GM23338 (cell line): ENCODE measurements at regions not wholly inside any gene's neighbourhood (a gene's known extent, or its start where the extent isn't known, plus 50 kb on each side); places are given as distances from the start of the nearest gene placed in this dataset.

Experiments used
- ATAC-seq: fragments of 200-7000 bp; cut with Tn5 transposase; 3 replicates; pipeline ENCODE4 v1.9.1; 2020
- DNase-seq: peaks from one replicate; pipeline ENCODE4 v3.0.0-alpha.2; 2015; ENCODE audit warnings: low spot score
- H2AFZ ChIP-seq: fragments of 200-600 bp; sonication (generic); 2 replicates; pipeline ENCODE4 v1.8.0; 2016; ENCODE audit warnings: antibody characterized with exemption, mild to moderate bottlenecking, moderate library complexity
- H3F3A ChIP-seq: fragments of 200-600 bp; sonication (generic); replicated peaks from 2 replicates; pipeline ENCODE4 v1.8.0; 2017; ENCODE audit warnings: antibody characterized with exemption, mixed run types, low read depth
- H3K27ac ChIP-seq: fragments of 200-600 bp; sonication (generic); 2 replicates; pipeline ENCODE4 v1.6.1; 2016; ENCODE audit warnings: low read depth
- H3K27me3 ChIP-seq: fragments of 200-600 bp; sonication (generic); 2 replicates; pipeline ENCODE4 v1.8.0; 2016; ENCODE audit warnings: mild to moderate bottlenecking, mixed run types, moderate library complexity; ENCODE audit not compliant: insufficient read depth
- H3K36me3 ChIP-seq: fragments of 200-600 bp; sonication (generic); 2 replicates; pipeline ENCODE4 v1.8.0; 2016; ENCODE audit warnings: mild to moderate bottlenecking; ENCODE audit not compliant: insufficient read depth
- H3K4me1 ChIP-seq: fragments of 200-600 bp; sonication (generic); 2 replicates; pipeline ENCODE4 v1.8.0; 2016; ENCODE audit warnings: mild to moderate bottlenecking, moderate library complexity; ENCODE audit not compliant: insufficient read depth
- H3K4me2 ChIP-seq: fragments of 200-600 bp; sonication (generic); 2 replicates; pipeline ENCODE4 v1.7.1; 2017; ENCODE audit warnings: mixed run types
- H3K4me3 ChIP-seq: fragments of 200-600 bp; sonication (generic); 2 replicates; pipeline ENCODE4 v1.6.1; 2016; ENCODE audit warnings: mixed run types
- H3K79me2 ChIP-seq: fragments of 200-600 bp; sonication (generic); replicated peaks from 2 replicates; pipeline ENCODE4 v1.8.0; 2017; ENCODE audit warnings: mild to moderate bottlenecking; ENCODE audit not compliant: insufficient read depth
- H3K9me2 ChIP-seq: fragments of 200-600 bp; sonication (generic); 2 replicates; pipeline ENCODE4 v1.8.0; 2017; ENCODE audit not compliant: insufficient read depth
- H4K20me1 ChIP-seq: fragments of 200-600 bp; sonication (generic); replicated peaks from 2 replicates; pipeline ENCODE4 v1.8.0; 2017; ENCODE audit warnings: mild to moderate bottlenecking; ENCODE audit not compliant: insufficient read depth
- H3K27ac Mint-ChIP-seq: 2 replicates; pipeline ENCODE4 v1.8.0; 2020; ENCODE audit warnings: inconsistent platforms, mild to moderate bottlenecking, moderate library complexity, mixed read lengths
- H3K27me3 Mint-ChIP-seq: 3 replicates; pipeline ENCODE4 v1.8.0; 2022; ENCODE audit warnings: low read depth, mild to moderate bottlenecking, moderate library complexity, mixed read lengths, inconsistent platforms; ENCODE audit not compliant: insufficient read depth, poor library complexity
- H3K36me3 Mint-ChIP-seq: 3 replicates; pipeline ENCODE4 v1.8.0; 2021; ENCODE audit warnings: low read depth, mild to moderate bottlenecking, inconsistent platforms, moderate library complexity, mixed read lengths
- H3K4me1 Mint-ChIP-seq: 3 replicates; pipeline ENCODE4 v1.8.0; 2020; ENCODE audit warnings: mild to moderate bottlenecking, inconsistent platforms, mixed read lengths
- H3K4me3 Mint-ChIP-seq: 3 replicates; pipeline ENCODE4 v1.8.0; 2021; ENCODE audit warnings: moderate library complexity, mild to moderate bottlenecking, inconsistent platforms, mixed read lengths
- H3K9me3 Mint-ChIP-seq: 3 replicates; pipeline ENCODE4 v1.8.0; 2020; ENCODE audit warnings: moderate library complexity, mild to moderate bottlenecking, inconsistent platforms, mixed read lengths
- ETS1 ChIP-seq: IDR thresholded peaks from 2 replicates; pipeline ENCODE4 v1.6.1; 2016; ENCODE audit warnings: antibody characterized with exemption
- NANOG ChIP-seq: IDR thresholded peaks from 2 replicates; pipeline ENCODE4 v1.6.1; 2016; ENCODE audit warnings: antibody characterized with exemption, borderline replicate concordance
- ZNF114 ChIP-seq: fragments of 250-450 bp; sonication (Bioruptor Pico); IDR thresholded peaks from 2 replicates; pipeline ENCODE4 v1.5.0; 2020; ENCODE audit warnings: mild to moderate bottlenecking, moderate library complexity
- TF ChIP-seq, protein P1 (sequence below), 2 experiments: fragments of 200-600 bp in 1 of 2; sonication (generic) in 1 of 2; conservative IDR thresholded peaks; 2 replicates each; pipeline versions ENCODE4 v1.5.1 to v1.6.1; 2016 to 2017; ENCODE audit warnings: antibody characterized with exemption in 2 of 2, low read depth in 2 of 2, mild to moderate bottlenecking in 2 of 2, moderate library complexity in 1 of 2
- TF ChIP-seq, protein P2 (sequence below): IDR thresholded peaks from one replicate; pipeline ENCODE4 v1.6.1; 2018; ENCODE audit warnings: antibody characterized with exemption; ENCODE audit not compliant: unreplicated experiment

GRCh38 chr9:11506980-11507379 lies 894.2 kb upstream of the PTPRD start (continued):
- TF ChIP-seq, protein P1, sequence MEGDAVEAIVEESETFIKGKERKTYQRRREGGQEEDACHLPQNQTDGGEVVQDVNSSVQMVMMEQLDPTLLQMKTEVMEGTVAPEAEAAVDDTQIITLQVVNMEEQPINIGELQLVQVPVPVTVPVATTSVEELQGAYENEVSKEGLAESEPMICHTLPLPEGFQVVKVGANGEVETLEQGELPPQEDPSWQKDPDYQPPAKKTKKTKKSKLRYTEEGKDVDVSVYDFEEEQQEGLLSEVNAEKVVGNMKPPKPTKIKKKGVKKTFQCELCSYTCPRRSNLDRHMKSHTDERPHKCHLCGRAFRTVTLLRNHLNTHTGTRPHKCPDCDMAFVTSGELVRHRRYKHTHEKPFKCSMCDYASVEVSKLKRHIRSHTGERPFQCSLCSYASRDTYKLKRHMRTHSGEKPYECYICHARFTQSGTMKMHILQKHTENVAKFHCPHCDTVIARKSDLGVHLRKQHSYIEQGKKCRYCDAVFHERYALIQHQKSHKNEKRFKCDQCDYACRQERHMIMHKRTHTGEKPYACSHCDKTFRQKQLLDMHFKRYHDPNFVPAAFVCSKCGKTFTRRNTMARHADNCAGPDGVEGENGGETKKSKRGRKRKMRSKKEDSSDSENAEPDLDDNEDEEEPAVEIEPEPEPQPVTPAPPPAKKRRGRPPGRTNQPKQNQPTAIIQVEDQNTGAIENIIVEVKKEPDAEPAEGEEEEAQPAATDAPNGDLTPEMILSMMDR (conservative IDR thresholded peaks at IDR 0.05; ENCODE audit: low read depth in 2 of 2), result no peak
- TF ChIP-seq, protein P2, sequence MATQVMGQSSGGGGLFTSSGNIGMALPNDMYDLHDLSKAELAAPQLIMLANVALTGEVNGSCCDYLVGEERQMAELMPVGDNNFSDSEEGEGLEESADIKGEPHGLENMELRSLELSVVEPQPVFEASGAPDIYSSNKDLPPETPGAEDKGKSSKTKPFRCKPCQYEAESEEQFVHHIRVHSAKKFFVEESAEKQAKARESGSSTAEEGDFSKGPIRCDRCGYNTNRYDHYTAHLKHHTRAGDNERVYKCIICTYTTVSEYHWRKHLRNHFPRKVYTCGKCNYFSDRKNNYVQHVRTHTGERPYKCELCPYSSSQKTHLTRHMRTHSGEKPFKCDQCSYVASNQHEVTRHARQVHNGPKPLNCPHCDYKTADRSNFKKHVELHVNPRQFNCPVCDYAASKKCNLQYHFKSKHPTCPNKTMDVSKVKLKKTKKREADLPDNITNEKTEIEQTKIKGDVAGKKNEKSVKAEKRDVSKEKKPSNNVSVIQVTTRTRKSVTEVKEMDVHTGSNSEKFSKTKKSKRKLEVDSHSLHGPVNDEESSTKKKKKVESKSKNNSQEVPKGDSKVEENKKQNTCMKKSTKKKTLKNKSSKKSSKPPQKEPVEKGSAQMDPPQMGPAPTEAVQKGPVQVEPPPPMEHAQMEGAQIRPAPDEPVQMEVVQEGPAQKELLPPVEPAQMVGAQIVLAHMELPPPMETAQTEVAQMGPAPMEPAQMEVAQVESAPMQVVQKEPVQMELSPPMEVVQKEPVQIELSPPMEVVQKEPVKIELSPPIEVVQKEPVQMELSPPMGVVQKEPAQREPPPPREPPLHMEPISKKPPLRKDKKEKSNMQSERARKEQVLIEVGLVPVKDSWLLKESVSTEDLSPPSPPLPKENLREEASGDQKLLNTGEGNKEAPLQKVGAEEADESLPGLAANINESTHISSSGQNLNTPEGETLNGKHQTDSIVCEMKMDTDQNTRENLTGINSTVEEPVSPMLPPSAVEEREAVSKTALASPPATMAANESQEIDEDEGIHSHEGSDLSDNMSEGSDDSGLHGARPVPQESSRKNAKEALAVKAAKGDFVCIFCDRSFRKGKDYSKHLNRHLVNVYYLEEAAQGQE, result no peak

DNA sequence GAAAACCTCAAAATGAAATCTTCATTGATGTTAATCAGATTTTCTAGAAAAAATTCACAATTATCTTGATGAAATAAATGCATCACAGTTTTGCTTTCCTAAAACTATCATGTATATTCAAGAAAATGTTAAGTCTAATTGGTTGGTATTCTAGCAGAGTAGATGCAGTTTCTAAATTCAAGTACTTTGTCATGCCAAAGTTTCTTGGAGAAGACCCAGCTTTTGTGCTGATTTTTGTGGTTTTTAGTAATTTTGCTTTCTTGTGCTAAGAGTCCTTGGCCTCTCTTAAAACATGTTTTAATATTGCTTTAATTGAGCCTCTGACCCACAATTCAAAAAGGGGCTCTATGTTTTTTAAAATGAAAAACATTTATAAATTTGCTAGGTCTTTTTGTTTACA lies 924.8 kb upstream of the PTPRD start:
- no peaks in the 10 kb centered on the region for H3K9me2 ChIP-seq
- Mint-ChIP-seq H3K4me3 (no peak overlapping the region), H3K27ac (no peak overlapping the region), H3K4me1 (no peaks in the 10 kb centered on the region), H3K9me3 (no peaks in the 10 kb centered on the region), H3K27me3 (no peaks in the 10 kb centered on the region), H3K36me3 (no peaks in the 10 kb centered on the region)
- no peak for DNase-seq
- no peak overlapping the region for H3K27ac ChIP-seq
- H3F3A ChIP-seq, result no peaks in the 10 kb centered on the region
- no peak for TF ChIP-seq ZNF114
- no peak for TF ChIP-seq ETS1
- no peak overlapping the region for H3K4me2 ChIP-seq
- H3K36me3 ChIP-seq, result no peaks in the 10 kb centered on the region
- H2AFZ ChIP-seq, result no peak overlapping the region
- H3K27me3 ChIP-seq, result no peaks in the 10 kb centered on the region
- no peaks in the 10 kb centered on the region for H3K4me1 ChIP-seq
- H3K4me3 ChIP-seq, result no peak overlapping the region
- H3K79me2 ChIP-seq, result no peaks in the 10 kb centered on the region
- no peaks in the 10 kb centered on the region for H4K20me1 ChIP-seq
- ATAC-seq, result no peak

GRCh38 chr9:11542781-11543180 lies 930.0 kb upstream of the PTPRD start:
- H3F3A ChIP-seq, result no peaks in the 10 kb centered on the region
- H3K27ac ChIP-seq, result no peak overlapping the region
- no peaks in the 10 kb centered on the region for H3K27me3 ChIP-seq
- H3K27ac Mint-ChIP-seq, result no peak overlapping the region
- H3K4me3 Mint-ChIP-seq, result no peak overlapping the region
- H3K4me3 ChIP-seq, result no peak overlapping the region
- ATAC-seq (no peak), DNase-seq (no peak)
- H3K4me1 Mint-ChIP-seq, result no peaks in the 10 kb centered on the region
- 0 out of 3 replicates have a peak, but pooled peaks cover 3% of the 10 kb centered on the region for H3K9me3 Mint-ChIP-seq
- TF ChIP-seq, protein P2, result no peak
- TF ChIP-seq ZNF114, result no peak
- no peak for TF ChIP-seq NANOG
- no peaks in the 10 kb centered on the region for H4K20me1 ChIP-seq
- H3K27me3 Mint-ChIP-seq, result no peaks in the 10 kb centered on the region
- no peak overlapping the region for H3K4me2 ChIP-seq
- no peaks in the 10 kb centered on the region for H3K36me3 ChIP-seq
- no peaks in the 10 kb centered on the region for H3K4me1 ChIP-seq
- no peaks in the 10 kb centered on the region for H3K9me2 ChIP-seq
- no peaks in the 10 kb centered on the region for H3K36me3 Mint-ChIP-seq
- H2AFZ ChIP-seq, result no peak overlapping the region
- H3K79me2 ChIP-seq, result no peaks in the 10 kb centered on the region
